Adrenal gland (tissue), 5 donors: ENCODE measurements at regions not wholly inside any gene's neighbourhood (a gene's known extent, or its start where the extent isn't known, plus 50 kb on each side); places are given as distances from the start of the nearest gene placed in this dataset.

Experiments used
- POLR2A ChIP-seq, 2 donors: fragments of 450-650 bp; IDR thresholded peaks; one replicate each; pipeline ENCODE4 v1.6.1; 2017; ENCODE audit warnings: antibody characterized with exemption in 2 of 2, mild to moderate bottlenecking in 2 of 2, moderate library complexity in 1 of 2
- TF ChIP-seq, protein P1 (sequence below), 6 experiments: fragments of 450-650 bp in 4 of 6; fragments of 200-600 bp in 2 of 6; sonication (generic) in 1 of 6; IDR thresholded peaks; 1 replicate in 5 of 6; 2 replicates in 1 of 6; pipeline versions ENCODE4 v1.5.1 to v1.8.0; 2016 to 2021; ENCODE audit warnings: antibody characterized with exemption in 6 of 6, mild to moderate bottlenecking in 2 of 6, moderate library complexity in 1 of 6
- donor health status: DM: no; HTN: no; CAD: no.

DNA sequence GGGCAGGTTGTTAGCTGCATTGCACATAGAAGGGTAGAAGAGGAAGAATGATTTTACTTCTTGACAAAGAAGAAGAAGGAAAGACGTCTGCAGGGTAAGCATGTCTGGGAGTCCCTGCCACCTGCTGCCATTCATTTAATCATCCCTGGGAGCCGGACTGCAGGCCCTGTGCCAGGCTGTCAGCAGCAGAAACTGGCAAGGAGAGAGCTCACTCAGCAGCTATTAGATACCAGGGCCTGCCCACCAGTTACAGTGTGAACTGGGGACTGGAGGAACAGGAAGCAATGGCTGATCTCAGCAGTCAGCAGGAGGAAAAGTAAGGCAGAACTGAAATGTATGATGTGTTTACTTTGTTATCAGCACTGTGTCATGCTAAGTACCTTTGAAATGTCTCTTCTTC is 75.7 kb upstream of the C1orf87 start:
- TF ChIP-seq, protein P1, sequence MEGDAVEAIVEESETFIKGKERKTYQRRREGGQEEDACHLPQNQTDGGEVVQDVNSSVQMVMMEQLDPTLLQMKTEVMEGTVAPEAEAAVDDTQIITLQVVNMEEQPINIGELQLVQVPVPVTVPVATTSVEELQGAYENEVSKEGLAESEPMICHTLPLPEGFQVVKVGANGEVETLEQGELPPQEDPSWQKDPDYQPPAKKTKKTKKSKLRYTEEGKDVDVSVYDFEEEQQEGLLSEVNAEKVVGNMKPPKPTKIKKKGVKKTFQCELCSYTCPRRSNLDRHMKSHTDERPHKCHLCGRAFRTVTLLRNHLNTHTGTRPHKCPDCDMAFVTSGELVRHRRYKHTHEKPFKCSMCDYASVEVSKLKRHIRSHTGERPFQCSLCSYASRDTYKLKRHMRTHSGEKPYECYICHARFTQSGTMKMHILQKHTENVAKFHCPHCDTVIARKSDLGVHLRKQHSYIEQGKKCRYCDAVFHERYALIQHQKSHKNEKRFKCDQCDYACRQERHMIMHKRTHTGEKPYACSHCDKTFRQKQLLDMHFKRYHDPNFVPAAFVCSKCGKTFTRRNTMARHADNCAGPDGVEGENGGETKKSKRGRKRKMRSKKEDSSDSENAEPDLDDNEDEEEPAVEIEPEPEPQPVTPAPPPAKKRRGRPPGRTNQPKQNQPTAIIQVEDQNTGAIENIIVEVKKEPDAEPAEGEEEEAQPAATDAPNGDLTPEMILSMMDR (IDR thresholded peaks at IDR 0.05), result no peak
- no peak for TF ChIP-seq POLR2A (IDR thresholded peaks at IDR 0.05)
